ENCODE measurements at regions not wholly inside any gene's neighbourhood (a gene's known extent, or its start where the extent isn't known, plus 50 kb on each side); places are given as distances from the start of the nearest gene placed in this dataset.

DNA sequence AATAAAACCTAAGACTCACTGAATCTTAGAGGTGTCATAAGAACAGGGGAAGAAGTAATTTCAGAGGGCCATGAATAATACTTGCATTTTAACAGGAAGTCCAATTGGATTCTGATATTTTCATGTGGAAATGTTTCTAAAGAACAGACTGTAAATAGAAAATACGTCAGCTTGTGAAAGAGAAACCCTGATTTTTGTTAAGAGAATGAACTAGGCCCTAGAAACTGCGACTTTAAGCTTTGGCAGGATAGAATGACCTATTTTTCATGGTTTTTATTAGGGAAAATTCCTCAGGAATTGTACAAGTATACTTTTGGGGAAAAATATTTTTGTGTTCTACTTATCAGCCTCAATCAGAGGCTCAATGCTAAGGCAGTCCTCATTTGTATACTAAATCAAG, 215.5 kb upstream of the ACTBL2 start:
- TF ChIP-seq, protein P1, sequence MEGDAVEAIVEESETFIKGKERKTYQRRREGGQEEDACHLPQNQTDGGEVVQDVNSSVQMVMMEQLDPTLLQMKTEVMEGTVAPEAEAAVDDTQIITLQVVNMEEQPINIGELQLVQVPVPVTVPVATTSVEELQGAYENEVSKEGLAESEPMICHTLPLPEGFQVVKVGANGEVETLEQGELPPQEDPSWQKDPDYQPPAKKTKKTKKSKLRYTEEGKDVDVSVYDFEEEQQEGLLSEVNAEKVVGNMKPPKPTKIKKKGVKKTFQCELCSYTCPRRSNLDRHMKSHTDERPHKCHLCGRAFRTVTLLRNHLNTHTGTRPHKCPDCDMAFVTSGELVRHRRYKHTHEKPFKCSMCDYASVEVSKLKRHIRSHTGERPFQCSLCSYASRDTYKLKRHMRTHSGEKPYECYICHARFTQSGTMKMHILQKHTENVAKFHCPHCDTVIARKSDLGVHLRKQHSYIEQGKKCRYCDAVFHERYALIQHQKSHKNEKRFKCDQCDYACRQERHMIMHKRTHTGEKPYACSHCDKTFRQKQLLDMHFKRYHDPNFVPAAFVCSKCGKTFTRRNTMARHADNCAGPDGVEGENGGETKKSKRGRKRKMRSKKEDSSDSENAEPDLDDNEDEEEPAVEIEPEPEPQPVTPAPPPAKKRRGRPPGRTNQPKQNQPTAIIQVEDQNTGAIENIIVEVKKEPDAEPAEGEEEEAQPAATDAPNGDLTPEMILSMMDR (IDR thresholded peaks at IDR 0.05), result no peak
- TF ChIP-seq ZFX (IDR thresholded peaks at IDR 0.05; ENCODE audit: borderline replicate concordance), result no peak

Data from 22Rv1 (cell line).